Dendritic cell treated with granulocyte-macrophage colony-stimulating factor and Interleukin-4, amounts not matched to agents 40 ng/mL and 50 ng/mL, for 4 days (primary cell): ENCODE measurements at regions not wholly inside any gene's neighbourhood (a gene's known extent, or its start where the extent isn't known, plus 50 kb on each side); places are given as distances from the start of the nearest gene placed in this dataset.
A peak's percentile ranks its signal among the peaks of the same experiment; 100 is the strongest.

Experiments used
- H3K27ac Mint-ChIP-seq: one replicate; pipeline ENCODE4 v1.8.0; 2022; ENCODE audit warnings: mild to moderate bottlenecking, mixed read lengths
- H3K27me3 Mint-ChIP-seq: one replicate; pipeline ENCODE4 v1.8.0; 2022; ENCODE audit warnings: mild to moderate bottlenecking, mixed read lengths
- H3K36me3 Mint-ChIP-seq: one replicate; pipeline ENCODE4 v1.8.0; 2022; ENCODE audit warnings: low read depth, mixed read lengths
- H3K4me1 Mint-ChIP-seq: one replicate; pipeline ENCODE4 v1.8.0; 2022; ENCODE audit warnings: low read depth, mixed read lengths
- H3K4me3 Mint-ChIP-seq: one replicate; pipeline ENCODE4 v1.8.0; 2022; ENCODE audit warnings: mild to moderate bottlenecking, moderate library complexity, mixed read lengths
- H3K9me3 Mint-ChIP-seq: one replicate; pipeline ENCODE4 v1.8.0; 2022; ENCODE audit warnings: mixed read lengths
- intact Hi-C: fragments of 100-400 bp; cut with micrococcal nuclease; formaldehyde crosslinking; loops from one replicate; pipeline ENCODE4 v1.15.0; 2022

GRCh38 chr3:95609411-95609810 is 1205.0 kb upstream of the EPHA6 start:
- Mint-ChIP-seq H3K9me3 (peaks cover 43% of the 10 kb centered on the region), H3K27me3 (no peaks in the 10 kb centered on the region), H3K27ac (no peak overlapping the region), H3K36me3 (no peaks in the 10 kb centered on the region), H3K4me1 (no peaks in the 10 kb centered on the region), H3K4me3 (no peak overlapping the region)
- intact Hi-C loops, result no loop called here

DNA sequence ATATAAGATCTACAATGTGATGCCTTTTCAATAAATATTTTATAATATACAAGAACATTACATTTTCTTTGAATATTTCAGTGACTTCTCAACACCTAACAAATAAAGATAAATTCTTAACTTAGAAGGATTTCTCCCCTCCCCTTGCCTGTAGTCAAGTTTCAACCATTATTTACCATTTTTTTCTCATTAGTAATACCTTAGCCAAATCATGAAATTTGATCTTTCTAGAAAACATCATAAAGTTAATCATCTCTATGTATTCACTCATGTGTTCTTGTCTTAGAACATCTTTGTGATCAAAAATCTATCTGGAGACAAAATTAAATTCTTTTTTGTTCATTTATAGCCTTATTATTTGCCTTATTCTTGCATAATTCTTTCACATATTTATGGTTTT is 1201.8 kb upstream of the EPHA6 start:
- intact Hi-C loops, result no loop called here
- no peaks in the 10 kb centered on the region for H3K36me3 Mint-ChIP-seq
- H3K27ac Mint-ChIP-seq, result no peak overlapping the region
- H3K27me3 Mint-ChIP-seq, result no peaks in the 10 kb centered on the region
- H3K9me3 Mint-ChIP-seq, result peaks cover 28% of the 10 kb centered on the region
- no peak overlapping the region for H3K4me3 Mint-ChIP-seq
- H3K4me1 Mint-ChIP-seq, result no peaks in the 10 kb centered on the region

GRCh38 chr3:95613993-95614392 is 1200.4 kb upstream of the EPHA6 start:
- intact Hi-C loops, result no loop called here
- H3K4me3 Mint-ChIP-seq, result no peak overlapping the region
- H3K4me1 Mint-ChIP-seq, result no peaks in the 10 kb centered on the region
- H3K36me3 Mint-ChIP-seq, result no peaks in the 10 kb centered on the region
- H3K27ac Mint-ChIP-seq, result no peak overlapping the region
- peaks cover 22% of the 10 kb centered on the region for H3K9me3 Mint-ChIP-seq
- no peaks in the 10 kb centered on the region for H3K27me3 Mint-ChIP-seq

GRCh38 chr3:95615592-95616310 is 1198.6 kb upstream of the EPHA6 start:
- H3K4me1 Mint-ChIP-seq, result no peaks in the 10 kb centered on the region
- peaks cover 11% of the 10 kb centered on the region for H3K9me3 Mint-ChIP-seq
- H3K36me3 Mint-ChIP-seq, result no peaks in the 10 kb centered on the region
- H3K27ac Mint-ChIP-seq, result no peak overlapping the region
- H3K27me3 Mint-ChIP-seq, result no peaks in the 10 kb centered on the region
- intact Hi-C loops, result no loop called here
- no peak overlapping the region for H3K4me3 Mint-ChIP-seq

DNA sequence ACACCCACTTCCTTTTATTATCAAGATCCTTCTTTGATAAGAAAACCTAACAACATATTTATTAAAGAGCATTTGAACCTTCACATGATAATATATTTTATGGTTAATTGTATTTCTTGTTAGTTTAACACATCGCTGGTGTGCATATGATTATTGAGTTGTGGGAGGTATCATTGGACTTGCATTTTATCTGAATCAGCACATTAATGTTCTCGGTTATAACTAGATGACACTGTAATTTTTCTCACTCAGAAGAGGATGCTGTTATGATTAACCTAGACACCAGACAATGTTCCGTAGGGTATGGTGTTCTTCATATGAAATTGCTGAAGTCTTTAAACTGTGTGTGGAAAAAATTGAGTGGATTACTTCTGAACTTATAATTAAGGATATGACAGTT is 1188.3 kb upstream of the EPHA6 start:
- no peaks in the 10 kb centered on the region for H3K36me3 Mint-ChIP-seq

GRCh38 chr3:95627293-95627692 is 1187.1 kb upstream of the EPHA6 start:
- Mint-ChIP-seq H3K4me1 (no peaks in the 10 kb centered on the region), H3K9me3 (no peaks in the 10 kb centered on the region), H3K27me3 (no peaks in the 10 kb centered on the region), H3K27ac (no peak overlapping the region), H3K4me3 (no peak overlapping the region), H3K36me3 (no peaks in the 10 kb centered on the region)
- intact Hi-C loops, result no loop called here

More for the DNA sequence above, 1188.3 kb upstream of the EPHA6 start:
- H3K27ac Mint-ChIP-seq, result no peak overlapping the region
- intact Hi-C loops, result no loop called here
- H3K4me3 Mint-ChIP-seq, result no peak overlapping the region
- H3K4me1 Mint-ChIP-seq, result no peaks in the 10 kb centered on the region
- H3K9me3 Mint-ChIP-seq, result peaks cover 9% of the 10 kb centered on the region
- no peaks in the 10 kb centered on the region for H3K27me3 Mint-ChIP-seq

DNA sequence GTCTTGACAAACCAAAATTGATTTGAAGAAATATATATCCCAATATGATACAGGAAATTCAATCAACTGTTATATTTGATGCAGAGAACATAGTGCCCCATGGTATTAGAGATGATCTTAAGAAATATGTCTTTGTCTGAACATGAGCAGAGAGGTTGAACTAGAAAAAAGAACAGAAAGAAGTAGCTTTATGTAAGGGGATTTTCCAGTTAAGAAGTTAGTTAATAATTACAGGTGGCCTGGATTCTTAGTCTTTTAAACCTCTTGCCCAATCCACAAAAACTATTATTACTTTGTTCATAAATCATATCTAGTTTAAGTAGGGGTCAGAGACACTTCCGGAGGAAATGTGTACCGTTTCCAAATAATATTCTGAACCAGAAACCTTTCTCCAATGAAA is 1186.7 kb upstream of the EPHA6 start:
- no peak overlapping the region for H3K27ac Mint-ChIP-seq
- intact Hi-C loops, result no loop called here

GRCh38 chr3:95629802-95630201 is 1184.6 kb upstream of the EPHA6 start:
- Mint-ChIP-seq H3K4me3 (no peak overlapping the region), H3K27me3 (no peaks in the 10 kb centered on the region), H3K36me3 (no peaks in the 10 kb centered on the region), H3K4me1 (no peaks in the 10 kb centered on the region), H3K27ac (no peak overlapping the region), H3K9me3 (peaks cover 1% of the 10 kb centered on the region)
- intact Hi-C loops, result no loop called here

More for the DNA sequence above, 1186.7 kb upstream of the EPHA6 start:
- H3K9me3 Mint-ChIP-seq, result no peaks in the 10 kb centered on the region
- H3K4me3 Mint-ChIP-seq, result no peak overlapping the region
- H3K4me1 Mint-ChIP-seq, result no peaks in the 10 kb centered on the region
- no peaks in the 10 kb centered on the region for H3K27me3 Mint-ChIP-seq
- H3K36me3 Mint-ChIP-seq, result no peaks in the 10 kb centered on the region

DNA sequence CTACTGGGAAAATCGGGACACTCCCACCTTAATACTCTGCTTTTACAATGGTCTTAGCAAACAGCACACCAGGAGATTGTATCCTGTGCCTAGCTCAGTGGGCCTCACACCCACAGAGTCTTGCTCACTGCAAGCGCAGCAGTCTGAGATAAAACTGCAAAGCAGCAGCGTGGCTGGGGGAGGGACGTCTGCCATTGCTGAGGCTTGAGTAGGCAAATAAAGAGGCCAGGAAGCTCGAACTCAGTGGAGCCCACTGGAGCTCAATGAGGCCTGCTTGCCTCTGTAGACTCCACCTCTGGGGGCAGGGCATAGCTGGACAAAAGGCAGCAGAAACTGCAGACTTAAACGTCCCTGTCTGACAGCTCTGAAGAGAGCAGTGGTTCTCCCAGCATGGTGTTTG is 1169.1 kb upstream of the EPHA6 start:
- no peaks in the 10 kb centered on the region for H3K27me3 Mint-ChIP-seq
- H3K36me3 Mint-ChIP-seq, result no peaks in the 10 kb centered on the region
- H3K27ac Mint-ChIP-seq, result no peak overlapping the region
- H3K9me3 Mint-ChIP-seq, result peaks cover 78% of the 10 kb centered on the region
- intact Hi-C loops, result no loop called here
- no peak overlapping the region for H3K4me3 Mint-ChIP-seq
- H3K4me1 Mint-ChIP-seq, result no peaks in the 10 kb centered on the region

DNA sequence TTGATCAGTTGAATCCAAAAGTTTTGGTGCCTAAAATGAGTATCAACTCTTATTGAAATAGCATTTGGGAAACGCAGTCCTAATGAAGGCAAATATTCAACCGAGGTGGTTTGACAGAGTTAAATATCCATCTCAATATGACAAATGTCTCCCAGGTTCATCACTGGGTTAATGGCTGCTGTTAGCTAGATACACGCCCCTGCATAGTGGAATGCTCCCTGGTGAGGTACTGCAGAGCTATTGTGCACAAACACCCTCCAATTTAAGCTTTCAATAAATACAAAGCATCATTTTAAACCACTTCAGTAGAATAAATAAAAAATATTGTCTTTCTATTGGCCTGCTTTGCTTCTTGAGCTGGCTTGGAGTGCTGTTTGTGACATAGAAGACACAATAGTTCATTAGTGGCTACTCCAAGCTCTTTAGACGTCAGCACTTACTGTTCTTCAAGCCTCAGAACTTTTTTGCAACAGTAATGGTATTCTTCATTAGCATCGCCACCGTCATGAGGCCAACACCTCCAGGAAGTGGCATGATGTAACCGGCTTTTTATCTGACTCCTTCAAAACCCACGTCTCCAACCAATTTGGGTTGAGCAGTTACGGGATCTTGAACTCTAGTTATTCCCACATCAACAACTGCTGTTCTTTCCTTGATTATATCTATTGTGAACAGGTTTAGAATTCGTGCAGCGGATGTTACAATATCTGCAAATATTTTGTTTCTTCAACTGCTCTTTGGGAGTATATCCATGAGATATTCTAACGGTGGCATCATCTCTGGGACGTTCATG is 1159.6 kb upstream of the EPHA6 start:
- Mint-ChIP-seq H3K4me1 (no peaks in the 10 kb centered on the region), H3K4me3 (no peak overlapping the region), H3K27me3 (no peaks in the 10 kb centered on the region), H3K9me3 (peaks cover 10% of the 10 kb centered on the region), H3K27ac (no peak overlapping the region), H3K36me3 (no peaks in the 10 kb centered on the region)
- intact Hi-C loops, result no loop called here

GRCh38 chr3:95655363-95655986 is 1158.9 kb upstream of the EPHA6 start:
- Mint-ChIP-seq H3K4me3 (no peak overlapping the region), H3K36me3 (no peaks in the 10 kb centered on the region), H3K4me1 (no peaks in the 10 kb centered on the region), H3K27ac (no peak overlapping the region), H3K27me3 (no peaks in the 10 kb centered on the region), H3K9me3 (peaks cover 10% of the 10 kb centered on the region)
- intact Hi-C loops, result no loop called here

- intact Hi-C loops, result no loop called here
- Mint-ChIP-seq H3K9me3 (peaks cover 13% of the 10 kb centered on the region), H3K4me1 (no peaks in the 10 kb centered on the region), H3K27ac (no peak overlapping the region), H3K27me3 (no peaks in the 10 kb centered on the region), H3K4me3 (no peak overlapping the region), H3K36me3 (no peaks in the 10 kb centered on the region)
These were observed 1143.6 kb upstream of the EPHA6 start for GRCh38 chr3:95670765-95671164.

- Mint-ChIP-seq H3K27me3 (no peaks in the 10 kb centered on the region), H3K4me3 (no peak overlapping the region), H3K27ac (no peak overlapping the region), H3K9me3 (peaks cover 13% of the 10 kb centered on the region), H3K4me1 (no peaks in the 10 kb centered on the region), H3K36me3 (no peaks in the 10 kb centered on the region)
- intact Hi-C loops, result no loop called here
These were observed 1141.2 kb upstream of the EPHA6 start for GRCh38 chr3:95673215-95673614.

GRCh38 chr3:95705786-95706418 is 1108.5 kb upstream of the EPHA6 start:
- intact Hi-C loops, result no loop called here
- H3K4me3 Mint-ChIP-seq, result peak overlapping the region; percentile 53

More at GRCh38 chr3:95705786-95706418, 1108.5 kb upstream of the EPHA6 start:
- Mint-ChIP-seq H3K27me3 (no peaks in the 10 kb centered on the region), H3K36me3 (no peaks in the 10 kb centered on the region), H3K9me3 (peaks cover 34% of the 10 kb centered on the region), H3K4me1 (no peaks in the 10 kb centered on the region), H3K27ac (peak overlapping the region; percentile 30)
